Stimulated activated CD8-positive, alpha-beta memory T cell treated with anti-CD3 and anti-CD28 coated beads, Interleukin-7, amount 100 ng/mL, for 1 hour (primary cell): ENCODE measurements at regions not wholly inside any gene's neighbourhood (a gene's known extent, or its start where the extent isn't known, plus 50 kb on each side); places are given as distances from the start of the nearest gene placed in this dataset.

Experiments
- DNase-seq, 2 donors: peaks; one replicate each; pipeline ENCODE4 v3.0.0-alpha.2; 2020; ENCODE audit warnings: low read depth in 2 of 2

DNA sequence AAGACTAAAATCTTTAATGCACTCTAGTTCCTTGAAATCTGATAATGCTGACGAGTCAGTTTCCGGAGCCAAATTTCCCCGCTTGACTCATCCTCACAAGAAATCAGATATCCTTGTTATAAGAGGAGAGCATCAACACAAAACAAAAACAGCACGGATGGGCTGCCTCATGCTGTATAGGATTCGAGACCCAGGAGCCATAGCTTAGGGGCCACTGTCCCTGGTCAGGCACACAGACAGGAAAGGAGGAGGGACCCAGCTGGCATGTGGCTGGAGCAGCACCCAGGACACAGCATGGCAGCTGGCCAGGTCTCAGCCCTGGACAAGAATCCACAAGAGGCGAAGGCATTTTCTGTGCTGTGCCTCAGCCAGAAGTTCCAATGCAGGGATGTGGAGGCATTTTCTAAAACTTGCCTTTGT lies 110.2 kb upstream of the SPATA13 start:
- no peak for DNase-seq

DNA sequence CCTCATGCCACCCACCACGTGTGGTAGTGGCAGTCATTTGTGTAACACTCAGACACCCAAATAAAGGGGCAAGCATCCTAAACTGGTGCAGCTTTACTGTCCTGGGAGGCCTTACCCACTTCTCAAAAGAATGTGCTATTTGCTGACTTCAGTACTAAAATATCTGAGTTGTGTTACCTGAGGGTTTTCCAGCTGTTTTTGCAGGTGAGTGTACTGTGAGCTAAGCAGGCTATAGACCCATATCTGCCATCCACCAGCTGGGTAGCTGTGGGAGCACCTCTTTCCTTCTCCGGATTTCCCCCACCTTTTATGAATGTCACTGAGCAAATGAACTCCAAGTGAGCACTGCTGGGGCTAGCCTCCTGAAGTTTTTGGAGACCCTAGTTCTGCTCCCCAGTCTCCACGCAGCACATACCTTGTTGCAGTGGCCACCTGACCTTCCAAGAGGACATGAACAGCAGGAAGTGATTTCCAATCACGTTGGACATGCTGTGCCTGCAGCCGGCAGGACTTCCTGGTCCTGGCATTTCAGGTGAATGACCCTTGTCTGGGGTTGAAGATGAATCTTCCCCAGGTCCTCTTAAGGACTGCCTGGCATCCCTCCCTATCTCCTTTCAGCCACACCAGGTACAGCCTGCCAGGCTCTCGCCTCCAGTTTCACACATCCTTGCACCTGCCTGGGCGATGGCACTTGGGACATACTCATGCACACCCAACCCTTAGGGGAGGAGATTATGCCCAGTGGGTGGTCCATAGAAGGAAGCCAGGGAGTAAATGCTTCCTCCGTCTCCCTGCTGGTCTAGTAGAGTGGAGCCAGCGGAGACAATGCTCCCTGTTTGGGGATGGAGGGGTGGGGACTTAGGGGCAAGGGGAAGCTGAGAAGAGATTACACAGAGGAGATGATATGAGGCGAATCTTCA lies 109.5 kb upstream of the SPATA13 start:
- no peak for DNase-seq

DNA sequence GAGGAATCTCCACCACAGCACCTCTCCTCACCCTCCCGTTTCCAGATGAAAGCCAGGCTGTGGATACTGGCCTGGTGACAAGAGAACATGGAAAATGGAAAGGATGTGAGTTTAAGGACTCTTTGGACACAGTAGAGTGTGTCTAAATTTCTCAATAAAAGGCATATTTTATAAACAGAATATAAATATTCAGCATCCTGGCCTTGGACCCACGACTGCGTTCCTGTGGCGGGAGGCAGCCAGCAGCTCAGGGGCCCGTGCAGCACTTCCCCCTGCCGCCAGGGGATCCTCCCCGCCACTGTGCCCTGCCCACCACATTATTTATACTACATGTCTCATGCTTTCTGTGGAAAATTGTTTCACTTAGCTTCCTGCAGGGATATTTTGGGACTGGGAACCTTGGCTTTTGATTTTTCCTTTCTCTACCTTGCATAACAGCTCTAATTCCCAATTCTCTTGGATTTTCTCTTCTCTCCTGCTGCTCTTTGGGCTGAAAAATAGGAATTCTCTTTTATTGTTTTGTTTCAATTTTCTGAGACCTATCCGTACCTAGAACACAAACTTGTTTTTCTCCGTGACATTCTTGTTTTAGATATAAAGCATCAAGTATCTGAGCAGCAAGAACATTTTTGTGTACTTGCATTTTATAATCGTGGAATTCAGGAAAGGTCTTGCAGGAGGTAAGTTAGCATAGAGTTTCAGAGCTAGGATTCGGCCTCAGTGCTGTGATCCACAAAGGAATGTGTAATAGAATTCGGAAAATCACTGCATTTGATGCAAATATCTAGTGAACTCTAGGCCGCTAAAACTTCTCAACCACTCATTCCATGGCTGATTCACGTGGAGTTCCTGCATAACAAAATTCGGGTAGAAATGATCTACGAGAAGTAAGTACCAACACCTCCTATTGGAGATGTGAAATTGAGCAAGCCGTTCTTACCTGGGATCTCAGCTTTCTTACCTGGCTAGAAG lies 107.7 kb upstream of the SPATA13 start:
- DNase-seq, result no peak

DNA sequence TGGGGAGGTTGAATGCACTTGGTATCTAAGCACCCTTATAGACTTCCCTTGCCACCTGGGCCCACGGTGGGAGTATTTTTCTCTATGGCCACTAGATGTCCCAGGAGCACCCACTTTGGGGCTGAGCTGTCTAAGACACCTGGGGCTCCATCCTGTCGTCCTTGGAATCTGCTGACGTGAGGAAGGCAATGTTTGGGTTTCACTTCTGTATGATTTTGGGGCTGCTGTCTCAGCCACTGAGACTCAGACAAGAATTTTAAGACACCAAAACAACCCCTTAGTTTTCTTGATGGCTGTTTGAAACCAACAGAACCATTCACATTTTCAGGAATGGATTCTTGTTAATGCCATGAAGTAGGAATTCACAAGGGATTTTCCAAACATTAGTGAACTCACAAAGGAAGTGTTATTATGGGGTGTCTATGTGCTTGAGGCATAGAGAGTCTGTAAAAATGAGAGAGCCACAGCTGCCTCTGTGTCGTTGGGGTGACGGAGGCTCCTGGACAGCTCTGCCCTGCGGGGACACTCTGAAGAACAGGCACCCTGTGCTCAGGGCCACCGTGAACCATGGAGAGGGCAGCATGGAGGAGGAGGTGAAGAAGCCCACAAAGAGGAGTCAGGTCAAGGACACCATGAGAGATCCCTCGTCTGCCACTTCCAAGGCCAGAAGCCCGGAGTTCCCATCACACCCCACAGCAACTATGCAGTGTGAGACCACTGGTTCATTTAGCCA lies 106.8 kb upstream of the SPATA13 start:
- DNase-seq, result peak; percentile 13 to 18

DNA sequence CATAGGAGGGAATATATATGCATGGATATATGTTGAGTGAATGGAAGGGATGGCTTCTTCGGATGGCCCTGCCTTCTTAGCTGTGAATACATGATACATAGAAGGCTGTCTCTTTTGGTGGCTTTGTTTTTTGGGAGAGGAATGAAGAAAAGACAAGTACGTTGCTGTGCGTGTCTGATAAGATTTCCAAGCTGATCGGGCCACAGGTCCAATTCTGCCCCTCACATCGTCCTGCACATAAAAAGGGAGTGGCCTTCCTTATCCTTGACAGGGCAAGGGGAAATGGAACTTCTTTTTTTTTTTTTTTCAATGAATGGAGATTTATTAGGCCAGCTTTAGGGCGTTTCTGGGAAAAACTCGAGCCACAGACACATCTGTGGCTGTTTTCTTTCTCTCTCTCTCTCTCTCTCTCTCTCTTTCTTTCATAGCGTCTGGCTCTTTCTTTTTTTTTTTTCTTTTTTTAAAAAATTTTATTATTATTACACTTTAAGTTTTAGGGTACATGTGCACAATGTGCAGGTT lies 103.8 kb upstream of the SPATA13 start:
- no peak for DNase-seq

DNA sequence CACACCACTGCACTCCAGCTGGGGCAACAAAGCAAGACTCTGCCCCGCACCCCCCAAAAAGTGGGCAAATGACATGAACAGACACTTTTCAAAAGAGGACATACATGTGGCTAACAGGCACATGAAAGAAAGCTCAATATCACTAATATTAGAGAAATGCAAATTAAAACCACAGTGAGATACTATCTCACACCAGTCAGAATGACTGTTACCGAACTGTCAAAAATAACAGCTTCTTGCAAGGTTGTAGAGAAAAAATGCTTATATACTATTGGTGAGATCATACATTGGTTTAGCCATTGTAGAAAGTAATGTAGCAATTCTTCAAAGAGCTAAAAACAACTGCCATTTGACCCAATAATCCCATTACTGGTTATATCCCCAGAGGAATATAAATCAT lies 99.5 kb upstream of the SPATA13 start:
- no peak for DNase-seq

DNA sequence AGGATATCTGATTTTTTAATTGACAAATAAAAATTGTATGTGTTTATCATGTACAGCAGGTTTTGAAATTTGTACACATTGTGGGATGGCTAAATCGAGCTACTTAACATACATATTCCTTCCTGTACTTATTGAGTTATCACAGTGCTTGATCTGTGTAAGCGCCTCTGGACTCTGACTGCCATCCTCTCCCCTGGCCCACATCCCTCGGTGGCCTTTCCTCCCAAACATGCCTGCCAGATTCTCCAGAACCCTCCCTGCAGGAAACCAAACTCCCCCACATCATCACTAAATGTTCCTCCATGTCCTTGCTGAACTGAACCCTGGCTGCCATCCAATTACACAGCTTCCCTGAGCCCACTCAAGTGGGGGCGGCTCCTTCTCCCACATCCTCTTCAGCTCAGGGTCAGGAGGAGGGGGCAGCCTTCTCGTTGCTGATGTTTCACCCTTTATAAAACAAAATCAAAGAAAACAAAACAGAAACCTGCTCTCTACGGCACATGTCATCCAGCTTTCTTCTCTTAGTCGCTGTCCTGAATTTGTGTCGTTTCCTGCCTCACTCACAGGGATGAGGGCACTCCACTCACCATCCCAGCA lies 97.1 kb upstream of the SPATA13 start:
- no peak for DNase-seq

DNA sequence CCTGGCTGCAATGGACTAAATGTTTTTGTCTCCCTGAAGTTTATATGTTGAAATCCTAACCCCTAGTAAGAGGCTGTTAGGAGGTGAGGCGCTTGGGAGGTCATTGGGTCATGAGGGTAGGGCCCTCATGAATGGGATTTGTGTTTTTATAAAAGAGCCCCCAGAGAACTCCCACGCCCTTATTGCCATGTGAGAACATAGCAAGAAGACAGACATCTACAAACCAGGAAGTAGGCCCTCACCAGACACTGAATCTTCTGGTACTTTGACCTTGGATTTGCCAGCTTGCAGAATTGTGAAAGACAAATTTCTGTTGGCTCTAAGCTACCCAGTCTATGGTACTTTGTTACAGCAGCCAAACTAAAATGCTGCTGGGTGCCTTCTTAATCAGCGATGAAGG lies 96.1 kb upstream of the SPATA13 start:
- DNase-seq, result no peak

DNA sequence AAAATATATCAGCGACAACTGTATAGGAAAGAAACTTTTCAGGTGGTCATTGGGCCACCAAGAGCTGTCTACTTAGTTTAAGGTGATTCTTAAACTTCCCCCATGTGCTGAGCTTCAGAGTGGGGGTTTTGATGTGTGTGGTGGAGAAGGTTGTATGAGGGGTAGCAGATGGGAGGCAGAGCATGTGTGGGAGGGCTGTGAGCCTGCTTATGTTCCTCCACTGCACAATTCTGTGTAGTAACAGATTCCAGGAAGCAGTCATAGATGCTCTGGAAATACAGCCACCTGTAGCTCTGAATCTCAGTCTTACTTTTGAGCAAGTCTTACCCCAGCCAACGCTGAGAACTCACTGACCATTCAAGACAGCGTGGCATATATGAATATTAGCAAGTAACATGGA lies 95.3 kb upstream of the SPATA13 start:
- no peak for DNase-seq

DNA sequence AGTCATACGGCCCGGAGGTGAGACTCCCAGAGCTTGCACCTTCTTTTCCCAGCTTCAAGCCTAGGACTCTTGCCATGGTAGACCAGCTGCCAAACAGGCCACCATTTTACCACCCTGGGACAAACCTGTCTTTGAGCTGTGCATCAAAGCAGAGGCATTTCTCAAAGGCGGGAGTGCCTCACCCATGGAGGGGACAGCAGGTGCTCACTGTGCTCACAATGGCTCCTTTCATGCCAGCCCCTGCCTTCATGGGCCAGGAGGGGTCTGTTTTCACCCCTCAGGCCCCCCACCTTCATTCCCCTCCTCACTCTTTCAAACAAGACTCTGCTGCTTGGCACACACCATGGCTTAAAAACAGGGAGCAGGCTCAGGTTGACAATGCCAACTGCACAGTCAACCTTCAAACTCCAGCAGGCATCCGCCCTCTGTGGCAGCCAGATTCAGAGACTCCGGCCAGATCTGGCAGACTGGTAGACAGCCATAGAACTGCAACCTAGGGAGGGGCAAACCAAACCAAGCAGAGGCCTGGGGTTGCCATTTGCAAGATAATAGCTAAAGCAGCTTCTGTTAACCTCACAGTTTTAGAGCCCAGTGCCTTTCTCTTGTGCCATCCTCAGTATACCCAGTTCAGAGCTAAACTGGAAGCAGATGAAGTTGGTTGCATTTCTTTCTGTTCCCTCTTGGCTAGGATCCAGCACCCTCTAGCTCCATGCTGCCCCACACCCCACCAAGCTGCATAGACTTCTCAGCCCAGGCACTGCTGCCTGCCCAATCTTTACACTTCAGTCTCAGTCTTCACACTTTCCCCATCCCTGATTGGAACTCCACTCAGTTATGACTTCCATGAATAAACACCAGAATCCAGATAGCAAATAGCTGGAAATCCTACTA lies 93.9 kb upstream of the SPATA13 start:
- no peak for DNase-seq

DNA sequence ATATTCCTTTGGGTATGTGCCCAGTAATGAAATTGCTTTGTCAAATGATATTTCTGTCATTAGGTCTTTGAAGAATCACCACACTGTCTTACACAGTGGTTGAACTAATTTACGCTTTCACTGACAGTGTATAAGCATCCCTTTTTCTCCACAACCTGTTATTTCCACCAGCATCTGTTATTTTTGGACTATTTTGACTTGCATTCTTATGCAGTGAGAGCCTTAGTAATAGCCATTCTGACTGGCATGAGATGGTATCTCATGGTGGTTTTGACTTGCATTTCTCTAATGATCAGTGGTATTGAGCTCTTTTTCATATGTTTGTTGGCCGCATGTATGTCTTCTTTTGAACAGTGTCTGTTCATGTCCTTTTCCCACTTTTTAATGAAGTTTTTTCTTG lies 92.0 kb upstream of the SPATA13 start:
- DNase-seq, result no peak

DNA sequence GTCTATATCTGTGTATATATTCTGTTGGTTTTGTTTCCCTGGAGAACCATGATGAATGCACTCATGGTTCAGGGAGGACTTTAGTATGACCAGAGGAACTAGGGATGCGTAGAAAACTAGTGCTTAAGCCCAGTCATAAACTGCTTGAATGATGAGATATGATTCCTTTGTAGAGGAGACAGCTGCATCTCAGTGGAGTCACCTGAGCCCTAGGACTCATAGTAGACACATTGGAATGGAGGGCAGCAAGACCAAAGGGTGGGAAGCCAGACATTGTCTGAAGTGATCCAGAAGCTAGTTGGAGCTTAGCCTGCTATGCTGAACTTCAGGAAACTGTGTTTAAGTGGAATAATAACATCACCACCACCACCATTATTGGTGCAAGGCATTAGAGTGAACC lies 89.5 kb upstream of the SPATA13 start:
- no peak for DNase-seq

DNA sequence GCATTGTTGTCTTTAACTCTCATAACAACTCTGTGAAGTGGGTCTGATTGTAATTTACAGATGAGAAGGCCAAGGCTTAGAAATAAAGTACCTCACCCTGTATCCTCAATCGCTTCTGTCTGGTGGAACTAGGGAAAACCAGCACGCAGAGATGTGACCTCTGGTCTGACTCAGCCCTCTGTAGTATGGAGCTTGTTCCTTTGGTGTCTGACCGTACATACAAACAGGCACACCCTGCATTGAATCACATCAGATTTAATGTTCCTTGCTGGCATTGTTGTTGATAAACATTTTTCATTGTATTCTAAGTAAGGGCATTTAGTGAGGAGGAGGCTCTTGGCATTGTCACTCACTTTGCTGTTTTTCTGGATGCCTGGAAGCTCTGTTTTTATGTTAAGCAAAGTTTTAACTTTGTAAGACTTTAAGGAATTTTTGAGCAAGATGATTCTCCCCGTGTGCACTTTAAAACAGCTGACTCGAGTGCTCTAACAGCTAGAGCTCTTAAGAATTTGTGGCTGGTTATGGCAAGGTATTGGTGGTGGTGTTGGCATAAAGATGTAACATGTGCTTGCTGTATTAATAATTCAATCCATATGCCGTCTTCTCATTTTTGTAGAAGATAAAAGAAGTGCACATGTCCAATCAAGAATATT lies 89.0 kb upstream of the SPATA13 start:
- DNase-seq, result no peak

DNA sequence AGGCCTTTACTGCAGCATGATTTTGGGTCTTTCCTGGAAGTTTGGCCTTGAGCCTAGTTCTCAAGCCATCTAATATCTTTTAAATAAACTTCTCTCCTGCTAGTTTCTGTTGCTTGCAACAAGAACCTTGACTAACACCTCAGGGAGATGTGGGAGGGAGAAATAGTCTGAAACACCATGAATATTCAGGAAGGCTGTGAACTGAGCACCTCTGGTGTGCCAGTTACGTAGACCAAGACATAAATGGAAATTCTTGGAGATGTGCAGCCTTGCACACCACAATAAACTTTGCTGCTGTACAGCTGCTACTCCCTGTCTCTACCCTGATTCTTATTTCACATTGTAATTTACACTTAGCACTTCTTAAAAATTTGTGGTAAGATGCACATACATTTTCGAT lies 86.9 kb upstream of the SPATA13 start:
- no peak for DNase-seq

DNA sequence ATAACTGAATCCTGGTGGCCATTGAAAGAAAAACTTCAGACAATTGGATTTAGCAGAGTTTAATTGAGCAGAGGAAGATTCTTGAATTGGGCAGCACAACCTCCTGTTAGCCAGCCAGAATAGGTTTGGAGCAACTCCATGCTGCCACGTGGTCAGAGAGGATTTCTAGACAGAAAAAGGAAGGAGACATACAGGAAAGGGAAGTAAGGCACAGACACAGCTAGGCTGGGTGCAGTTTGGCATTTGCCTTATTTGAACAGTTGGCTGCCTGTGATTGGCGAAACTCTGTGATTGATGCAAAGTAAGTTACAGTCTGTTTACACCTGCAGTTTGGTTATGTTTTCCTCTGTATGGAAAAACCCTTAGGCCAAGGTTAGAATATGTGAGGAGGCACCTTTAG lies 85.8 kb upstream of the SPATA13 start:
- no peak for DNase-seq

DNA sequence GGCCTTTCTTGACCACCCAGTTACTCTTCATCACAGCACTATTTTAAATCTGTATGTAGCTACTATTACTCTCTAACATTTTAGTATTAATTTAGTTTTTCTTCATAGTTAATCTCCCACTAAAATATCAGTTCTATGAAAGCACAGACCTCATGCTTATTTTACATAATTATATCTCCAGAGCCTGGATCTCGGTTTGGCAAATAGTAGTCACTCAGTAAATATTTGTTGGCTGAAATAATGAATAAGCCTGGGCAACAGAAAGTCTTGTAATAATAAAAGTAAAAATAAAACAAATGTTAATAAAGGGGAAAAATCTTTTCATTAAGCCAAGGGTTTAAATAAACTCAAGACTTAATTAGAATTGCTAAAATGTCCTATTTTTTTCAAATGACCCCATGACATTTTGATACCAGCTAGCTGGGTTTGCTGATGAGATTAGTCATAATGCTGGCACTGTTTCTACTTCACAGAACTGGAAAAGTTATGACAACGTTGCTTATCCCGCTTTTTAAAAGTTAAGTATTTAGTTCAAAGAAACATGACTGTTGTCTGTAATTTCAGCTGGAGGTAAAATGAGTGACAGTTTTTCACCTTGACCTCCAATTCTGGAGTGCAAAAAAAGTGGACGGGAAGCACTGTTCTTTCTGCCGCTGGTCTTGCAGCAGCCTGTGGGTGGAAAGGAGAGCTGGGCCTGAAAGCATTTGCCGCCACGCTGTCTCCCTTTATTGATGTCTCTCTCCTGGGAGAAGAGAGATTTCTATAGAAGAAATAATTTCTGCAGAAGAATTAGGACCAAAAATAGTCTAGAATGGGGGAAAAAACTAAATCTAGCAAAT lies 85.2 kb upstream of the SPATA13 start:
- no peak for DNase-seq

DNA sequence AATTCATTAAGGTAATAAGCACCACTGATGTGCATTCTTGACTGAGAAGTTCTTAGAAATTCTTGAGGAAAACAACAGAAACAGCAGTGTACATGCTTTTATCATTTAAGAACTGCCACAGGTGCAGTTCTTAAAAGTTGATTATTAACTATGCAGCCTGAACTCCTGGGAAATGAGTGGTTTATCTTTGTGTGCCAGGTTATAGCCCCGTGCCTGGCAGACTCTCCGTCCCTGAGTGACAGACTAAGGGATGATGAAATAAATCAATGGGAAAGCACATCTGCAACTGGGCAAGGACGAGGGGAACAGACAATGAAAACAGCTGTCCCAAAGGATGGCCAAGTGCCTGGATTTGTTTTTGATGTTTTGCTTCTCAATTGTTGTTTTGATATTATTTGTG lies 84.4 kb upstream of the SPATA13 start:
- DNase-seq, result no peak

DNA sequence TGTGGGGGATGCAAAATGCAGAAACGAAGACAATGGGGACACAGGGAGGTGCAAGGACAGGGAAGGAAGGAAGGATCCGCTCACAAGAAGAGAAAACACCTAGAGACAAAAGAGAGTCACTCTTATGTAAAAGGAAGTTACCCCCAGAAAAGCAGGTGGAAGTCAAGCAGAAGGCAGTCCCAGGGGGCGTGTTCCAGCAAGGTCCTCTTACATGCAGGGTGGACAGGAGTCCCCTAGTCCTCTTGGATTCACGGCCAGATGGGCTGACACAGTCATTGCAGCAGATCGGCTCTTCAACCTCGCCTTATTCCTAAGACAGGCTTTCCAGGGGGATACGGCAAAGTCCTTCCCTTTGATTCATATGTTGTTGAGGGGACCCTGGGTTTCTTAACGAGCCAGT lies 83.9 kb upstream of the SPATA13 start:
- no peak for DNase-seq

DNA sequence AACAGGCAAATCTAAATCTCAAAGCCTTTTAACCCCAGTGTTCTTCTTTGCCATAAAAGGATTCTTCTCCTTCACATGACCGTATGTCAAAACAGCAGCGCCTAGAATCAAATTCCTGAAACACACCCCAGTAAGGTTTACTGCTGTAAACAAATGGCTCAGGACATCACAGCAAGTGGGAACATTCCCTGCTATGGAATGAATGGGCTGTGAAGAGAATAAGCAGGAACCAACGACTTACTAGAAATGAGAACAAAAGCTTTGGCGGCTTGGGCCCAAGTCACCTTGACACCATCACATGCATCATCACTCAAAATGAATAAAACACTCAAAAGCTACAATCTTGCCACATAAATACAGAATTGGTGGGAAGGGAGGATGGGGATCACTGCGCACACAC lies 80.4 kb upstream of the SPATA13 start:
- DNase-seq, result no peak
